ENCODE measurements at regions not wholly inside any gene's neighbourhood (a gene's known extent, or its start where the extent isn't known, plus 50 kb on each side); places are given as distances from the start of the nearest gene placed in this dataset.

GRCh38 chr3:135781026-135781815, 184.3 kb upstream of the PPP2R3A start:
- TF ChIP-seq POLR2AphosphoS5 (IDR thresholded peaks at IDR 0.05; ENCODE audit: low read depth, low read length) = no peak
- no peak for TF ChIP-seq POLR2A (IDR thresholded peaks at IDR 0.05; ENCODE audit: low read depth, low read length)
- no peak for TF ChIP-seq TAF1 (IDR thresholded peaks at IDR 0.05; ENCODE audit: borderline replicate concordance, low read depth, low read length)
